Skeletal muscle cell (primary cell): ENCODE measurements at regions not wholly inside any gene's neighbourhood (a gene's known extent, or its start where the extent isn't known, plus 50 kb on each side); places are given as distances from the start of the nearest gene placed in this dataset.

ENCODE experiments used
- DNase-seq: peaks from one replicate; pipeline ENCODE4 v3.0.0-alpha.2; 2010; ENCODE audit warnings: low read depth
- H3K4me3 ChIP-seq: 2 replicates; pipeline ENCODE4 v1.5.1; 2011; ENCODE audit warnings: low read depth, mild to moderate bottlenecking, control low read depth, low read length, moderate library complexity

DNA sequence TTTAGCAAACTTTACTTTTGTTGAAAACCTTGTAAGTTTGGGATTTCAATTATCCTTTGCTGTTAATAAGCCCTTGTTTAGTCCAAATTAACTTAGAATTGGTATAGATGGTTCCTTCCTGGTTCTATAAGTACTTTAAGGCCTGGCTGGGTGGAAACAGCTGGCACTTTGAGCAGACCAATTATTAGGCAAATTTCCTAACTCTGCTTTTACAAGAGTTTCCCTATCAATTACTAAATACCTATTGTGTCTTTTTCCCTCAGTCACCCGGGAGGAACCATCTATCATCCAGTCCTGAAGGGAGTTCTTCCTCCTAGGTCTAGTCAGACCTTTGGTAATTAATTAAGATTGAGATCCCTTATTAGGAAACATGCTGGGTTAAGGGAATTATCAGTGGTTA lies 138.0 kb downstream of the SLC38A6 start:
- DNase-seq: no peak
- no peak overlapping the region for H3K4me3 ChIP-seq

DNA sequence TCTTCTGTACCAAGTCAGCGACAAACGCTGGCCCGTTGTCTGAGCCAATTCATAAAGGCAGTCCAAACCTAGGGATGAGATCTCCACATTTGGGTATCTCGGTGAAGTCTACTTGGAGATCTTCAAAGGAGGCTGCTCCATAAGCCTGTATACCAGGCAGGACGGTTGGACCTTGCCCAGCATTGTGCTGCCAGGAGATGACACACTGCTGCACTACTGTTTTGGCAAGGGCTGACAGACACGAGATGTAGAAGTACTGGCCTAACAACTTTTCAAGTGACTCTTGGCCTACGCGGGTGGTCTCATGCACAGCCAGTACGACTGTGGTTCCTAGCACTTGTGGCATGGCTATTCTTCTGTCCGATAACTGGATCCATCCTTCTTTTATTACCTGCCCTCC lies 135.3 kb downstream of the SLC38A6 start:
- no peak for DNase-seq
- no peak overlapping the region for H3K4me3 ChIP-seq

DNA sequence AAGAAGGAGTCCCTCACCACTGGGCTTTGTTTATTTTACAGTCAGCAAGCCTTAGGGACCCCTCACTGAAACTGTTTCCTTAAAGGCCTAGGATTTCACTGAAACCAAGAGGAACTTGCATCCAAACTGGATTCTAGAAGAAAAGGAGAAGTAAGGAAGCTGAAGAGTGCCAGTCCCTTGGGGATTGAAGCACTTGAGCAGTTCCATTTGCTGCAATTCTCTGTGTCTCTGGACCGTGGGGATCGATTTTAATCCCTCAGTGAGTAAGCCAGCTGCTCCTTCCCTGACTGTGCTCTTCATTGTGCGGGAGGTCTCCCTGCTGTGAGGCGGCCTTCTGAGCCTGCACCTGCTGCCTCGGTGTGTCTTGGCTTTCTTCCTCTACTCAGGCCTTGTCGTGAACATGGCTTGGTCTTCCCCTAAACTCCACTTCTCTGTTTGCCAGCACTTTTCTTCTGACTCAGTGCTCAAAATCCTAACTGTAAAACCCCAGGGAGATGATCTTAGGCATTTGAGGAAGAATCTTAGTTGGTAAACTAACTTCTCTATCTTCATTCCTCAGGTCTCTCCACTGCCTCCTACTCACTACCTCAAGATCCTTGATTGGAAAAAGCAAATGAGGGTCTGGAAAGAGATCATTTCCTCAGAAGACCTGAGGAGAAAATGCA lies 132.6 kb downstream of the SLC38A6 start:
- no peak for DNase-seq
- no peak overlapping the region for H3K4me3 ChIP-seq

DNA sequence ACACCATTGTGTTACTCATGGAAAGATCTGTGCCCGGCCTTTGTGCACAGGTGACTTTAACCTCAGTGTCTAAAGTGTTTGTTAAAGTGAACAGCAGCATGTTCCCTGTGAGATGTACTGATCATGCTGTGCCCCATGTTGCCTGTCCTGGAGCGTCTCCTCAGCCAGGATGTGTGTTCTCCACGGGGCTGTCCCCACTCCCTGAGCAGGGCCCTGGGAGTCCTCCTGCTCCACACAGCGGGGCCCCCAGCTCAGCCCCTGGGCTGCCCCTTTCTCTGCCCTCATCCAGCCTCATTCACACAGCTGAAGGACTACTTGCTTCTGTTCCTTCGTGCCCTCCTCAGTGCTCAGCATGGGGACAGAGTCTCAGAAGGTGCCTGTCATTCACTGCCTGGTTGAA lies 131.5 kb downstream of the SLC38A6 start:
- H3K4me3 ChIP-seq: no peak overlapping the region
- no peak for DNase-seq

DNA sequence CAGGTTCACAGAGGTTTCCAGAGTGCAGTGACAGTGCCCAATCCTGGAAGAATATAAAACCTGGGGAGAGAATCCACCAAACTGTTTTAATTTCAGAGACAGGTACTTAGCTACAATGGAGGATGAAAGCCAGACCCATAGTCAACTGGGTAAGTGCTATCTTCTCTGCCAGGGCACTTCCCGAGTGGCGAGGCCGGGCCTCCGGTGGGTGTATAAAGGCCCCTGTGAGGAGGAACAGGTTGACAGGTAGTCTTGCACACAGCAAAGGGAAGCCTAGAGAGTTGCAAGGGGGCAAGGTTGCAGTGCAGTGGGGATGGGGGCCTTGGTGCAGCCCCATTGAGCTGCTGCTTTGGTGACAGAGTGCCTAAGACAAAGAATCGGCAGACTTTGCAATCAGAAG lies 130.7 kb downstream of the SLC38A6 start:
- DNase-seq: no peak
- no peak overlapping the region for H3K4me3 ChIP-seq

DNA sequence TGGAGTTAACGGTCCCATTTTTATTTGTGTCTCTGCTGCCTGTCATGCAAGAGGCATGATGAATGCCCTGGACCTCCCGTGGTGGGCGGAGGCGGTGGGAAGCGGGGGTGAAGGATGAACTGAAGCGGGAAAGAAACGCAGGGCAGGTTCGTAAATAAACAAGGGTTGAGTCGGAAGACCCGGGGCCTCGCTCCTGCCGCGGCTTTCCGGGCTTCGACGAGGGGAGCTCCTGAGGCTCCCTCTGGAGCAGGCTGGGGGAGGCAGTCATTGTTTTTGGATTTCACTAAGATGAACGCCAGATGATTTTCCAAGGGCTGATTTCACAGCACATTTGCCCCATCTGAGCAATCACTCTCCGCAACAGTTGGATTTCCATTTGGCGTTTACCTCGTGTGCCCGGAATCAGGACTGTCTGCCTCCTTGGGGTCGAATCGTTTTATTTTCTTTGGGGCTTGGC lies 130.2 kb downstream of the SLC38A6 start:
- DNase-seq: no peak
- no peak overlapping the region for H3K4me3 ChIP-seq

DNA sequence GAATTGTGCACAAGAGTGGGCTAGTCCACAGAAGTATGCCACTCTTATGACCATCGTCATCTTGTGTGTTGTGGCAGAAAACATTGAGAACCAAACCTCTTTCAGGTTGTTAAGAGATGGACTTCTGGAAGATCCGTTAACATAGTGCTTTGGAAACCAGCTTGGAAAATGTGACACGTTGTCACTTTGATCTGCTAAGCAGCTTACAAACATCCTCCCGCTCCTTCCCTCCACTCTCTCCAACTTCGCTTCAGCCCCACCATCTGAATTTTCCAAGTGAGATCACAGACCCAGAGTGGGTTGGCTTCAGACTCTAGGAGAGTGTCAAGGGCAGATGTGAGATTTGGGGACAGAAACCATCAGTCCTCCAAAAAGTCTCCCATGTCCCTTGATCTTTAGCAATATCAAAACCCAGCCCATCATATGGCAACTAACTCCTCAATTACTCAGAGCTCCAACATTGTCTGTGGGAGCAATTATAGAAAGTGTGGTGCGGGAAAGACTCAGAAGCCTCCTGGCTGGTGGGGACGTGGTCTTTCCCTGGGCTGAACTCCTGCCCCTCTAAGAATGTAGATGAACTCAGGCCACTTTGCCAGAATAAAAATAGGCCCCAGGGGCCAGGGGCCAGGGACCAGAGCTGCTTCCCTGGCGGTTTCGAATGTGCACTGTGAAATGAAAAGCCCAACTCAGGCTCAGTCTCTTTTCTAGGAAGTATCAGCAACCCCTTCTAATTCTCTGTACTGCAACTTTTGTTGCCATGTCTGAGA lies 129.5 kb downstream of the SLC38A6 start:
- DNase-seq: no peak
- H3K4me3 ChIP-seq: no peak overlapping the region

DNA sequence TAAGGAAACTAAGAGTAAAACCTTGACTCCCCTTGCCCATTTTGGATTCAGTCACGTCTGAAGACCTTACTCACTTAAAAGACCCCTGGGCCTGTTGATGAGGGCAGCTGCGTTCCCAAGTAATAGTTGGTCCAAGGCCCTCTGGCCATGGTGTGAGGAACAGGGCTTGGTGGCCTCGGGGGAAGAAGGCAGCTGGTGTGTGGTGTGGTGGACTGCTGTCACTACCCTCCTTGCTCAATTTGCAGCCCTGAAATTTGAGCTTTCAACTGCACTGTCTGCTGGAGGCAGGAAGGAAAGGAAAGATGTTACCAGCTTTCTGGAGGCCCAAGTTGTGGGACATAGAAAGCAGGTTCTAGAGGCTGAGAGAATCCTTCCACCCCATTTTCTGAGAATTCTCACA lies 128.2 kb downstream of the SLC38A6 start:
- no peak overlapping the region for H3K4me3 ChIP-seq
- no peak for DNase-seq

DNA sequence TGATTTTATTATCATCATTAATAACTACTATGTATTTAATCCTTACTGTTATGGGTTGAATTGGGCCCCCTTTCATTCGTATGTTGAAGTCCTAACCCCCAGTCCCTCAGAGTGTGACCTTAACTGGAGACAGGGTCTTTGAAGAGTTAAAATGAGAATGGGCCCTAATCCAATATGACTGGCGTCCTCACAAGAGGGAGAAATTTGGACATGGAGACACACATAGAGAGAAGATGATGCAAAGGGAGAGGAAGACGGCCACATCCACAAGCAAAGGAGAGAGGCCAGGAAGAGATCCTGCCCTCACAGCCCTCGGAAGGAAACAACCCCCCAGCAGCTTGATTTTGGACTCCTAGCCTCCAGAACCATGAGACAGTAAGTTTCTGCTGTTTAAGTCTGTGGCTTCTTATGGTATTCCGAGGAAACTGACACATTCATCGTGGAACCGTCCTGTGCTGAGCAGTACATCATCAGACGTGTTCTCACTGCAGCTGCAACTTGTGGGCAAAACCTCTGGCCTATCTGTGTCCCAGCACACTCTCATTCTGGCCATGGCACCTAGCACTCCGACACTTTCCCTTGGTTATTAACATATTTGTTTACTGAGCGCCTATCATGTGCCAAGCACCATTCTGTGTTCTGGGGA lies 127.6 kb downstream of the SLC38A6 start:
- no peak for DNase-seq
- H3K4me3 ChIP-seq: no peak overlapping the region

DNA sequence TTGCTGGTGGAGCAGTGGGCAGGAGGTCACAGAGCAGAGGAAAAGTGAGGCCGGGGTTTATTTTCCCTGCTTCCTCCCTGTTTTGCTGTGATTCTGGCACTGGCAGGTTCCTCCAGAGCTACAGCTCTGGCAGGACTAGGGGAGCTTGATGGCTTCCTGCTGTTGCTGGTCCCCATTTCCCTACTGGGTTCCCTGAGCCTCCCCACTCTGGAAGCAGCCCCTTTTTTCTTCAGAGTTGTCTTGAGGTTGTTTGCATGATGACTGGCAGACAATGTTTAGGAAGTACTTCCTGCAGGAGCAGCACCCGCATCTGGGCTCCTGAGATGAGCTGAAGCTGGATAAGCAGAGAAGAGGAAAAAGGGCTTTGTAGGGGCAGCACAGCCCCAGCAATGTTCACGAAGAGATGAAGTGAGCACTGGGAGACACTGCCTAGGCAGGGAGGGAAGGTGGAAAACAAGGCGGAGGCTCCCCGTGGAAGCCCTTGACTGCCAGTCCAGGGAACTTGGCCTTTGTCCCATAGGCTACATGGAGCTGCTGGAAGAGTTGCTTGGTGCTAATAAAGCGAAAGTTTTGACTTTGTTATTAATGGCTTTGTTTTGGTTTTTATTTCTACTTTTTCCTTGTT lies 126.9 kb downstream of the SLC38A6 start:
- DNase-seq: no peak
- no peak overlapping the region for H3K4me3 ChIP-seq

DNA sequence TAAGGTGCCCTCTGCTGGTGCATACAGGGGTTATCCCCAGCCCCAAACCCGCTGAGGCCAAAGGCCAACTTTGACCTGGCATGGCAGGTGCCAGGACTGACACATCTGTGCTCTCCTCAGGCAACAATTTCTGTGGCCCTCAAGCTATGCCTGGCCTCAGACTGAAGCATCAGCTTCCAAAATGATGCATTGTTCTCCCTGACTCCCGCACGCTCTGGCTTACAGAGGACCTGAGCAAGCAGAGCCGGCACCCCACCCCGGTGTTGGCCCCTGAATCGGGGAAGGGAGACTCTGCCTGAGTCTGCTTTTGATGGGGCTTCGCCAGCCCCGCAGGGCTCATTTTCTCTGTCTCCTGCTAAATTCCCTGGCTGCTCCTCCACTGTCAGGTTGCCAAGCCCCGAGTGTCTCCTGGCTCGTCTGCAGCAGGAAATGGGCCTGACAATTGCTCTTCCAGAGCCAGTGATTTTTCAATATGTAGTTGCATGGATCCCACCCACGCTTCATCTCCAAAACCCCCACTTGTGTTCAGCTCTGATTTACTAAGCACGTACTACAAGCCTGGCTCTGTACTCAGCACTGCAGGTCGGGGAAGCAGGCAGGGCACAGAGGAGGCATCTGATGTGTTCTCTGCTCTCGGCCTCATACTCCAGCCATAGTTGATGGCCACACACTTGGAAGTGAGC lies 126.1 kb downstream of the SLC38A6 start:
- no peak for DNase-seq
- no peak overlapping the region for H3K4me3 ChIP-seq

DNA sequence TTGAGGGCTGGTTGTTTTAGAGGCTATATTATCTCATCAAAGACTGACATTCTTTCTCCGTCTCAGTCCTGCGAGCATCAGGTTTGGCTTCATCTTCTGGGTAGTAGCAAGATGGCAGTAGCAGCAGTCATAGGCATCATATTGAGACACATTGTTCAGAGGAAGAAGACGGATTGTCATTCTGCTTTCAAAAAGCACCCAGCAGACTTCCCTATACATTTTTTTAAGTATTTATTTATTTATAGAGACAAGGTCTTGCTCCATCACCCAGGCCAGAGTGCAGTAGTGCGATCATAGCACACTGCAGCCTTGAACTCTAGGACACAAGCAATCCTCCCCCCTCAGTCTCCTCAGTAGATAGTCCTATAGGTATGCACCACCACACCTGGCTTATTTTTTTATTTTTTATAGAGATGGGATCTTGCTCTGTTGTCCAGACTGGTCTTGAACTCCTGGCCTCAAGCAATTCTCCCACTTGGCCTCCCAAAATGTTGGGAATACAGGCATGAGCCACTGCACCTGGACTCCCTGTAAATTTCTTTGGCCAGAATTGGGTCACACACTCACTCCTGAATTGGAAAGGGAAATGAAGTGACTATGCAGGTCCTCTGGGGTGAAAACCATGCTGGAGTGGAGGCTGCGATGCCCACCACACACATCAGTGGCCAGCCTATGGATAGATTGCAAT lies 125.4 kb downstream of the SLC38A6 start:
- H3K4me3 ChIP-seq: no peak overlapping the region

DNA sequence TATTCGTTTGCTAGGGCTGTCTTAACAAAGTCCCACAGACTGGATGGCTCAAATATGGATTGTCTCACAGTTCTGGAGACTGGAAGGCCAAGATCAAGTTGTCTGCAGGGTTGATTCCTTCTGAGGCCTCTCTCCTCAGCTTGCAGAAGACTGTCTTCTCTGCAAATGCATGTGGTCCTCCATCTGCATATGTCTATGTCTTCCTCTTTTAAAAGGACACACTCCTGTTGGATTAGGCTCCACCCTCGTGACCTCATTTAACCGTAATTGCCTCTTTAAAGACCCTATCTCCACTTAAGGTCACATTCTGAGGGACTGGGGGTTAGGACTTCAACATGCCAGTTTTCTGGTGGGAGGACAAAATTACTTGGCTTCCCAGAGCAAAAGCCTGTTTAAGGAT lies 123.3 kb downstream of the SLC38A6 start:
- no peak overlapping the region for H3K4me3 ChIP-seq
- no peak for DNase-seq

More for the DNA sequence above, 125.4 kb downstream of the SLC38A6 start:
- no peak for DNase-seq

DNA sequence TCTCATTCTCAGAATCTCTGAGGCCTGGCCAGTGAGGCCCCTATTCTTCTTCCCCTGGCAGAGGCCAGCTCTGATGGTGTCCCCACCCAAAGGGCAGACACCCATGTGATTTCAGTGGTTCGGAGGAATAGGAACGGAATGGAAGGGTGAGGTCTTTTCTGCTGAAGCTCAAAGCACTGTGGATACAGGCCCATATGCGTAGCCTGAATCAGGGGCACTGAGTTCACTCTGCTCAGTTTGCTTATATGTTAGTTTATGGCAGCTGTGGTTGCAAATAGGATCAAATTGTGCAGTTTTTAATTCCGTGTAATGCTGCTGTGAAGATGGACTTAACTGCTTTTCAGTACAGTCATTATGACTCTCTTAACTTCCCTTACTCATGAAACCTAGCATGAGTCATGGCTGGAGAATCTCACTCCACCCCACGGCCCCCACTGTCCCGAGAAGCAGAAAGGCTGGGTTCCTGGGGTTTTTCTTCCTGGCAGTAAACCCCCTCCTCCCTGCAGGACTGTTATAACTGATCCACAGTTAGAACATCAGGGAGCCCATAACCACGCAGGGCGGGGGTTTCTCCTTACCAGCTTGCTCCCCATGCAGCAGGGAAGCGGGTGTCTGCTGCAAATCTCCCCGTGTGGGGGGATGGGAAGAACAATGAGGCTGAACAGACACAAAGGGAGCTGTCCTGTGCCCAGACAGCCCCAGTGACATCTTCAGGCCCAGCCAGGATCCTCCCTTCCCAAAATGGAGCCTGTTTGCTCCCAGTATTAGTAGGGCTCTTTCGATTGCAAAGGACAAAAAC lies 122.7 kb downstream of the SLC38A6 start:
- H3K4me3 ChIP-seq: no peak overlapping the region
- peak; percentile 97 for DNase-seq

DNA sequence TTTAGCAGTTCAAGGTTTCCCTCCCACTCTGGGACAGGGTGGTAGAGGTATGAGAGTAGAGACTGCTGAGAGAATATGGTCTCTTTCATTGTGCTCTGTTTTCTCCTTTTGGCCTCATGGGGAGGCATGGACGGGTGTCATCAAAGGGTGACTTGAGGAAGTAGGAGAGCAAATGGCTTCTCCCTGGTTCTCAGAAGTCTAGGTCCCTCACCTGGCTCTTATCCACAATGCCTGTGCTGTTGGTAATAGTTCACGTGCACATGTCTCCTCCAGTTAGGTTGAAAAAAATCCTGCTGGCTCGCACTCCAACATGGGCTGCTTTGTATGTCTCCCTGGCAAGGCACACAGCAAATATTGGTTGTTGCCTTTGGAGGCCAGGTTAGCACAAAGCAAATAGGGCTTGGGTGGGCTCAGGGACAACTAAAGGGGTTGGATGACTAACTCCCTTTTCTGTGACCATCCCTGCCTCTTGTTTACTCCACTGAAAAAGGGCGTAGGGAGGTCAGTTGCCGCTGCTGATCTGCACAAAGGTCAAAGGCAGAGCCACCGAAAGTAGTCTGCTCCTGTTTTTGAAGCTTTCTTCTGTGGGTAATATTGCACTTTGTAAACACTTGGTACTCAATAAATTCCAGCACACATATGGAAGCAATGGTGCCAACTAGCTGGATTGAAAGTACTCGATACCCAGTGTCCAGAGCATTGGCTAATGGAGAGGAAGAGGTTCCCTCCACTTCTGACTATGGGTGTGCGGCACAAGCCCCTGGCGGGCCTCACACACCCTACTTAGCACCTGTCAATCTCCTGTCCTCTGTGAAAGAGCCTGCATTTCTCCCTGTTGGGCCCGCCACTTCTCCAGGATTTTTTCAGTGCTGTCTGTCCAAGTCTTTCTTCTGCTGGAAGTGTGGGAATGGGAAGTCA lies 121.8 kb downstream of the SLC38A6 start:
- H3K4me3 ChIP-seq: no peak overlapping the region
- DNase-seq: no peak
